ENCODE measurements at regions not wholly inside any gene's neighbourhood (a gene's known extent, or its start where the extent isn't known, plus 50 kb on each side); places are given as distances from the start of the nearest gene placed in this dataset.

DNA sequence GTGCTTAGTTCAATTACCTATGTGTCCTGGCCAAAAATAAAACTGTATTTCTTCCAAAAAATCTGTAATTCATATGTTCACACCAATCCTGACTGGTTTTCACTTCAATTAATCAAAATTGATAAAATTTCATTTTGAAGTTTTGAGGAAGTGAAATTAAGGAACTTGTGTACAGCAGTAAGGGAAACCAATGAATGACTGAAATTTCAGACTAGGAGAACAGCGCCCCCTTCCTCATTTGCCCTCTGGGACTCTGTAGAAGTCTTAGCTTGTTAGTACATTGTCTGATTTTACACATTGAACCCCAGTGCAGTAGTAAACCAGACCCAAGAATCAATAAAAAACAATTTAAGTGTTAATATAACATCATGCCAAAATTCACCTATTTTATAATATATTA, 495.3 kb upstream of the AGTR1 start:
- 9 to 41% (median 26%) methylated on average over 1 of the region's 1 CpG for WGBS, 5 donors
- no peaks in the 10 kb centered on the region for H3K36me3 ChIP-seq
- H3K4me3 ChIP-seq = no peak overlapping the region
- no peaks in the 10 kb centered on the region for H3K9me3 ChIP-seq
- no peaks in the 10 kb centered on the region for H3K27me3 ChIP-seq (replicated peaks in 1 of 7)
- H3K27ac ChIP-seq = no peak overlapping the region
- H3K4me1 ChIP-seq = no peaks in the 10 kb centered on the region
- no peak for DNase-seq
- no peak for TF ChIP-seq POLR2A (IDR thresholded peaks at IDR 0.05)
- TF ChIP-seq, protein P1, sequence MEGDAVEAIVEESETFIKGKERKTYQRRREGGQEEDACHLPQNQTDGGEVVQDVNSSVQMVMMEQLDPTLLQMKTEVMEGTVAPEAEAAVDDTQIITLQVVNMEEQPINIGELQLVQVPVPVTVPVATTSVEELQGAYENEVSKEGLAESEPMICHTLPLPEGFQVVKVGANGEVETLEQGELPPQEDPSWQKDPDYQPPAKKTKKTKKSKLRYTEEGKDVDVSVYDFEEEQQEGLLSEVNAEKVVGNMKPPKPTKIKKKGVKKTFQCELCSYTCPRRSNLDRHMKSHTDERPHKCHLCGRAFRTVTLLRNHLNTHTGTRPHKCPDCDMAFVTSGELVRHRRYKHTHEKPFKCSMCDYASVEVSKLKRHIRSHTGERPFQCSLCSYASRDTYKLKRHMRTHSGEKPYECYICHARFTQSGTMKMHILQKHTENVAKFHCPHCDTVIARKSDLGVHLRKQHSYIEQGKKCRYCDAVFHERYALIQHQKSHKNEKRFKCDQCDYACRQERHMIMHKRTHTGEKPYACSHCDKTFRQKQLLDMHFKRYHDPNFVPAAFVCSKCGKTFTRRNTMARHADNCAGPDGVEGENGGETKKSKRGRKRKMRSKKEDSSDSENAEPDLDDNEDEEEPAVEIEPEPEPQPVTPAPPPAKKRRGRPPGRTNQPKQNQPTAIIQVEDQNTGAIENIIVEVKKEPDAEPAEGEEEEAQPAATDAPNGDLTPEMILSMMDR (IDR thresholded peaks at IDR 0.05 in 8 of 11, conservative IDR thresholded peaks at IDR 0.05 in 3 of 11) = no peak
- no peak for TF ChIP-seq POLR2AphosphoS5 (IDR thresholded peaks at IDR 0.05)
- intact Hi-C loops (cut with DNase I; ENCODE audit: low total_unique reads) = no loop called here

DNA sequence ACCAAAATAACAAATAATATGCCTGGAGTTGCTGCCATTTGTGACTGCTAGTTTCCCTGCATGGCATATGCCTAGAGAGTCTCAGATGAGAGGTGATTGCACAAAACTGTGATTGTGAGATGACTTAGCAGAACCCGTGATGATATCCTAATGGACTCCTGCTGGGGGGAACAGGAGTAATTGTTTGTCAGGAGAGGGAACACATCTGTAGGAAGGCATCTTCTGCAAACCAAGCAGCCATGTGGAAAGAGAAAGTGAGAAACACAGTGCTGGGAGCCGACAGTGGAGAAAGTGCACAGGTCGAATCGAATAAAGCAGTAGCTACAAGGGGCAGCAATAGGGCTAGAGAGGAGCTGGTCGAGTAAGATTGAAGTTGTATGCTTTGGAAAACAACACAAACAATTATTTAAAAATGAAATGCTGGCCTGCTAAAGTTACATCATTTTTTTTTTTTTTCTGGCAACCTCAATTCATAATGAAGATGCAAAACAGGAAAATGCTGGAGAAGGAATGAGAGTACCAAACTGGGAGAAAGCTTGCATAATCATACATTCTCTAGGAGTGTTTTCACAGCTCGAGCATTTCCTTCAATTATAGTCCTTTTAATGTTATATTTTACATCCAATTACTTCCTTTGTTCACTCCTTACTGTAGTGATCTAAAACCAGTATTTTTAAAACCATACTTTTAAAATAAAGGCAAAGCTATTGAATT, 494.2 kb upstream of the AGTR1 start:
- H3K27ac ChIP-seq = no peak overlapping the region
- no peaks in the 10 kb centered on the region for H3K27me3 ChIP-seq (replicated peaks in 1 of 7)
- no peaks in the 10 kb centered on the region for H3K9me3 ChIP-seq
- no peaks in the 10 kb centered on the region for H3K4me1 ChIP-seq
- H3K4me3 ChIP-seq = no peak overlapping the region
- H3K36me3 ChIP-seq = no peaks in the 10 kb centered on the region
- 74 to 80% (median 77%) methylated on average over 6 of the region's 6 CpGs for WGBS, 5 donors
- DNase-seq = no peak
- TF ChIP-seq POLR2AphosphoS5 (IDR thresholded peaks at IDR 0.05) (no peak), POLR2A (IDR thresholded peaks at IDR 0.05) (no peak)
- TF ChIP-seq, protein P1 (IDR thresholded peaks at IDR 0.05 in 8 of 11, conservative IDR thresholded peaks at IDR 0.05 in 3 of 11) = no peak
- intact Hi-C loops (cut with DNase I; ENCODE audit: low total_unique reads) = no loop called here

DNA sequence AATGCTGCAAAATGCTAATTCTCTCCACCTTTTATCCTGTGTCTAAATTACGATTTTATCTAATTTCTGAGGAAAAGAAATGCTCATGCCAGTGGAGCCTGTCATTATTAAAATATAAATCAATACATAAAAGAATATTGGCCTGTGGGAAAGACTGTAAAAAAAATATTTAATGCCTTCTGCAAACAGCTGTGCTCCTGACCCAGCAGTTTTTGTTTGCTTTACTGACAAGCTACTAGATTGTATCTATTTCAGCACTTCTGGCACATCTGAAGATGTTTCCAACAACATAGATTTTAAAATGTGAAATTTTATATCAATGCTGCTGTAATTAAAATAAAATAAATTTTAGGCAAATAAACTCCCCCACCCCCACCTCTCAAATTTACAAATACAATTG, 493.6 kb upstream of the AGTR1 start:
- 55 to 70% (median 67%) methylated on average over 1 of the region's 1 CpG for WGBS, 5 donors
- H3K27me3 ChIP-seq (replicated peaks in 1 of 7) = no peaks in the 10 kb centered on the region
- intact Hi-C loops (cut with DNase I; ENCODE audit: low total_unique reads) = no loop called here
- no peaks in the 10 kb centered on the region for H3K9me3 ChIP-seq
- H3K27ac ChIP-seq = no peak overlapping the region
- H3K36me3 ChIP-seq = no peaks in the 10 kb centered on the region
- H3K4me1 ChIP-seq = no peaks in the 10 kb centered on the region
- no peak overlapping the region for H3K4me3 ChIP-seq
- TF ChIP-seq, protein P1 (IDR thresholded peaks at IDR 0.05 in 8 of 11, conservative IDR thresholded peaks at IDR 0.05 in 3 of 11) = no peak
- TF ChIP-seq POLR2A (IDR thresholded peaks at IDR 0.05) (no peak), POLR2AphosphoS5 (IDR thresholded peaks at IDR 0.05) (no peak)
- DNase-seq = no peak

DNA sequence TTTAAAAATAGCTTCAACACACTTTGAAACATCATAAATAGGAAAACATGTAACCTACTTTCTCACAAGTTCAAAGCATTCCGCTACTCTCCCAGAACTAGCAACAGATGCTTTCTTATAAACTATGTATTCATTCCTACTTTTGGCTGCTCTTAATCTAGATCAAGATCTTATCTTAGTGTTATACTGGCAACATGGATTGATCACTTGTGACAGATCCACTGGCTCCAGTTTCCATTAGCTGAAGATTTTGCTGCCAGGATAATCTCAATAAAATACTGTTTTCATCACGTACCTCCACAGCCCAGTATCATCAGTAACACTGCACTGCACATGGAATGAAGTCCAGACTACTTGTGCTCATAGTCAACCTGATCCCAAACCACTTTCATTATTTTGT, 491.7 kb upstream of the AGTR1 start:
- WGBS, 5 donors = 70 to 91% (median 85%) methylated on average over 2 of the region's 2 CpGs
- Histone ChIP-seq H3K36me3 (no peaks in the 10 kb centered on the region), H3K9me3 (no peaks in the 10 kb centered on the region), H3K27me3 (replicated peaks in 1 of 7) (no peaks in the 10 kb centered on the region), H3K27ac (no peak overlapping the region), H3K4me1 (no peaks in the 10 kb centered on the region), H3K4me3 (no peak overlapping the region)
- DNase-seq = no peak
- intact Hi-C loops (cut with DNase I; ENCODE audit: low total_unique reads) = no loop called here
- TF ChIP-seq POLR2A (IDR thresholded peaks at IDR 0.05) (no peak), POLR2AphosphoS5 (IDR thresholded peaks at IDR 0.05) (no peak)
- TF ChIP-seq, protein P1 (IDR thresholded peaks at IDR 0.05 in 8 of 11, conservative IDR thresholded peaks at IDR 0.05 in 3 of 11) = no peak
